ENCODE measurements at regions not wholly inside any gene's neighbourhood (a gene's known extent, or its start where the extent isn't known, plus 50 kb on each side); places are given as distances from the start of the nearest gene placed in this dataset.
"Not testable (repeated sequence)": the region's sequence is repeated elsewhere in the genome, so short reads cannot be mapped to it uniquely, and the experiment has no call there.

GRCh38 chr4:102397056-102397455 is 51.8 kb upstream of the SLC39A8 start:
- H3K4me3 Mint-ChIP-seq; CTCF ChIA-PET; H3K27me3 Mint-ChIP-seq; intact Hi-C loops (cut with micrococcal nuclease); H3K36me3 Mint-ChIP-seq; POLR2A ChIA-PET; H3K9me3 Mint-ChIP-seq; DNase-seq; H3K4me1 Mint-ChIP-seq (ENCODE audit: low read depth); H3K27ac Mint-ChIP-seq: not testable (repeated sequence)

GRCh38 chr4:102399021-102399420 is 53.7 kb upstream of the SLC39A8 start:
- H3K27me3 Mint-ChIP-seq = no peaks in the 10 kb centered on the region
- POLR2A ChIA-PET = no interaction called here
- intact Hi-C loops (cut with micrococcal nuclease) = no loop called here
- no peaks in the 10 kb centered on the region for H3K36me3 Mint-ChIP-seq
- no peaks in the 10 kb centered on the region for H3K4me1 Mint-ChIP-seq (ENCODE audit: low read depth)
- no peak for DNase-seq
- H3K4me3 Mint-ChIP-seq = no peak overlapping the region
- H3K9me3 Mint-ChIP-seq = no peaks in the 10 kb centered on the region
- no peak overlapping the region for H3K27ac Mint-ChIP-seq
- CTCF ChIA-PET = no interaction called here

DNA sequence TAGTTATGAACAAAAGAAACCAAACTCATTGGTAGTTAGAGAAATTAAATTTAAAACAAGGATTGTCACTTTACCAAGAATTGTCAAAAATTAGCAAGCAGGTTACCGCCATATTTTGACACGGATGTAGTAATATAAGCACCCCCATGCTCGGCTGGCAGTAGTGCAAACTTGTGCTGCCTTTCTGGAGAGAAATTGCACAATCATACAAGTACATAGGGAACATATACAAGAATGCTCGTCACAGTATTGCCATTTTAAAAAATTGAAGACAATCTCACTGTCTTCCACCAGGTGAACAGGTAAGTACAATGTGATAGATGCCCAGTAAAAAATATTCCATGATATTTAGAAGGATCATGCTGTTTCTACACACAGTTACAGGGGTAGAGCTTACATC is 55.6 kb upstream of the SLC39A8 start:
- H3K36me3 Mint-ChIP-seq = no peaks in the 10 kb centered on the region
- H3K4me3 Mint-ChIP-seq = no peak overlapping the region
- DNase-seq = no peak
- no peak overlapping the region for H3K27ac Mint-ChIP-seq
- ChIA-PET CTCF (no interaction called here), POLR2A (no interaction called here)
- H3K27me3 Mint-ChIP-seq = no peaks in the 10 kb centered on the region
- intact Hi-C loops (cut with micrococcal nuclease) = no loop called here
- H3K4me1 Mint-ChIP-seq (ENCODE audit: low read depth) = no peaks in the 10 kb centered on the region
- H3K9me3 Mint-ChIP-seq = no peaks in the 10 kb centered on the region

DNA sequence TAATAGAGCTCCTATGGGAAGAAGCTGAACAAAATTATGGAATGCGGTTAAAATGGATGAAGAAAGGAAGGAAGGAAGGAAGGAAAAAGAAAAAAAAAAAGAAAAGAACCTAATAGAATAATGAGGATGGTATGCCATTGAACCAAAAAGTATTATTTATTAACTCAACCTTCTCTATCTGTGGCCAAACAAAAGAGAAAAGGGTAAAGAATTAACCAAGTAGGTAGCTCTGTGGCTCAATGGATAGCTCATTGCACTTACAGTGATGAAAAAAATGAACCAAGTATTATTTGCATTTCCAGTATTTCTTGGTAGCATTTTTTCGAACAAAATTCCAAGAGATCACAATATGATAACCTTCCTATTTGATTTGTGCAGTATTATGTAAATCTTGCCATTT is 56.9 kb upstream of the SLC39A8 start:
- H3K36me3 Mint-ChIP-seq = no peaks in the 10 kb centered on the region
- ChIA-PET CTCF (no interaction called here), POLR2A (no interaction called here)
- no peak overlapping the region for H3K27ac Mint-ChIP-seq
- intact Hi-C loops (cut with micrococcal nuclease) = no loop called here
- no peak for DNase-seq
- H3K4me1 Mint-ChIP-seq (ENCODE audit: low read depth) = no peaks in the 10 kb centered on the region
- no peaks in the 10 kb centered on the region for H3K9me3 Mint-ChIP-seq
- no peak overlapping the region for H3K4me3 Mint-ChIP-seq
- H3K27me3 Mint-ChIP-seq = no peaks in the 10 kb centered on the region

GRCh38 chr4:102403116-102403515 is 57.8 kb upstream of the SLC39A8 start:
- Mint-ChIP-seq H3K4me1 (ENCODE audit: low read depth) (no peaks in the 10 kb centered on the region), H3K27ac (no peak overlapping the region), H3K4me3 (no peak overlapping the region), H3K27me3 (no peaks in the 10 kb centered on the region), H3K9me3 (no peaks in the 10 kb centered on the region), H3K36me3 (no peaks in the 10 kb centered on the region)
- POLR2A ChIA-PET = no interaction called here
- no peak for DNase-seq
- intact Hi-C loops (cut with micrococcal nuclease) = no loop called here
- CTCF ChIA-PET = no interaction called here

DNA sequence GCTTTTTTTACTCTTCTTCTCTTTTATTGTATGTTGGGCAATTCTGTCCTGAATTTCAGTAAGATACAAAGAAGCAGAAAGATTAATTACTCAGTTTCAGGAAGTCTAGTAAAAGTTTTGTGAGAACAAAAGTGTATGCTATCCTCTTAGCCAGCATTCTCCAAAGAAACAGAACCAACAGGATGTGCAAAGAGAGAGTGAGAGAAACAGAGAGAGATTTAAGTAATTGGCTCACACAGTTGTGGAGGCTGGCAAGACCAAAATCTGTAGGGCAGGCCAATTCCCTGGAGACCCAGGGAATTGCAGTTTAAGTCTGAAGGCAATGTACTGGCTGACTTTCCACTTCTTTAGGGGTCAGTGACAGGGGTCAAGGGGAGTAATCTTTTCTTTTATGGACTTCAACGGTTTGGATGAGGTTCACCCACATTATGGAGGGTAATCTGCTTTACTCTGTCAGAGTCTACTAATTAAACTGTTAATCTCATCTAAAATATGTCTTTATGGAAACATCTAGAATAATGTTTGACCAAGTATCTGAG is 59.2 kb upstream of the SLC39A8 start:
- no peak overlapping the region for H3K27ac Mint-ChIP-seq
- CTCF ChIA-PET = no interaction called here
- no peak for DNase-seq
- POLR2A ChIA-PET = interaction anchor here (0.6 kb wide), 1 partner anchor 476 kb away, joined by 4 read pairs; no protein-coding TSS in a partner anchor
- H3K9me3 Mint-ChIP-seq = no peaks in the 10 kb centered on the region
- no peaks in the 10 kb centered on the region for H3K27me3 Mint-ChIP-seq
- H3K4me1 Mint-ChIP-seq (ENCODE audit: low read depth) = no peaks in the 10 kb centered on the region
- intact Hi-C loops (cut with micrococcal nuclease) = no loop called here
- no peaks in the 10 kb centered on the region for H3K36me3 Mint-ChIP-seq
- no peak overlapping the region for H3K4me3 Mint-ChIP-seq

DNA sequence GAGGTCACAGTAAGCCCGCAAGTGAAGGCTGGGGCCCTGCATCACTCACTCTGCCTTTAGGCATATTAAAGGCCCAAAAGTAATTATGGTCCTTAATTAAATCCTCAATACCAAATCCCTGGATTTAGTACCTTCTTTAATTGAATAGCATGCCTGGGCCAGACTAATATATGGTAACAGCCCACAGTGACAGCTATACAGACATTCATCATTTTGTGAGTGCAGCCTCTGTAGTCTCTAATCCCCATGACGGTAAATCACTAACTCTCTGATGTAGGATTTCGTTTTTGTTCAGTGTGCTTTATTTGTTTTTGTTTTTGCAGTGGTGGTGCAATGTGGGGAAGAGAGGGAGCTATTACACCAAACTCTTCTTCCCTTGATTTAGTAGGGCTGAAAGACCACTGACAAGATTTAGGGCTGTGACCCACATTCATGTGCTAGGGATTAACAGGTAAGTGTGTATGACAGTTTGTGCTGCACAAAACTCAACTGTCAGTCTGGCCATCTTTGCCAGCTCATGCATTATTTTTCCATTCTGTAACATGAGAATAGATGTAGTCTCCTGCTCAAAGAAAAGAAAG is 60.6 kb upstream of the SLC39A8 start:
- H3K9me3 Mint-ChIP-seq = no peaks in the 10 kb centered on the region
- DNase-seq = no peak
- no peaks in the 10 kb centered on the region for H3K4me1 Mint-ChIP-seq (ENCODE audit: low read depth)
- H3K4me3 Mint-ChIP-seq = no peak overlapping the region
- ChIA-PET POLR2A (no interaction called here), CTCF (interaction anchor here (0.6 kb wide), 2 partner anchors 53 to 106 kb away, joined by 3 read pairs; no protein-coding TSS in a partner anchor)
- H3K36me3 Mint-ChIP-seq = no peaks in the 10 kb centered on the region
- H3K27ac Mint-ChIP-seq = no peak overlapping the region
- no peaks in the 10 kb centered on the region for H3K27me3 Mint-ChIP-seq
- intact Hi-C loops (cut with micrococcal nuclease) = no loop called here

DNA sequence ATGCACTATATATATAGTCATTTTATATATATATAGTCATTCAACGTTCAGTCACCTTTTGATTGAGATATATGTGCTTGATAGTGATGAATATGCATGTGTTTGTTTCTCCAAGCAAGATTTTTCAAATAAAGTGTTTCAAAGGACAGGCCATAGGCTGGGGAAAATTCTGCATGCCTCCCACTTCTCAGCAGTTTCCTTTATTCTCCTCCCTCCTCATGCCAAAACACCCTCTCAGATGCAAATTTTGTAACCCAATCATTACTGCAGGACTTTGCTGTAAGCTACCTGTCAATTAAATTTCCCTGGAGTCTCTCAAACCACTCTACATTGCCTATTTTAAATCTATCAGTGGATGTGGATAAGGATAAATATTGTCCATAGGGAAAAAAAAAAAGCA is 65.6 kb upstream of the SLC39A8 start:
- H3K27ac Mint-ChIP-seq; intact Hi-C loops (cut with micrococcal nuclease); H3K4me3 Mint-ChIP-seq; H3K27me3 Mint-ChIP-seq; POLR2A ChIA-PET; H3K9me3 Mint-ChIP-seq; H3K4me1 Mint-ChIP-seq (ENCODE audit: low read depth); DNase-seq; CTCF ChIA-PET; H3K36me3 Mint-ChIP-seq: not testable (repeated sequence)

- no peaks in the 10 kb centered on the region for H3K36me3 Mint-ChIP-seq
- CTCF ChIA-PET = no interaction called here
- no peak overlapping the region for H3K4me3 Mint-ChIP-seq
- H3K9me3 Mint-ChIP-seq = no peaks in the 10 kb centered on the region
- intact Hi-C loops (cut with micrococcal nuclease) = no loop called here
- no peaks in the 10 kb centered on the region for H3K4me1 Mint-ChIP-seq (ENCODE audit: low read depth)
- POLR2A ChIA-PET = no interaction called here
- no peak for DNase-seq
- no peak overlapping the region for H3K27ac Mint-ChIP-seq
- H3K27me3 Mint-ChIP-seq = peaks cover 3% of the 10 kb centered on the region
Observed at GRCh38 chr4:102411408-102411807, 66.1 kb upstream of the SLC39A8 start.

GRCh38 chr4:102416765-102417164 is 71.5 kb upstream of the SLC39A8 start:
- H3K4me1 Mint-ChIP-seq (ENCODE audit: low read depth) = no peaks in the 10 kb centered on the region
- DNase-seq = no peak
- intact Hi-C loops (cut with micrococcal nuclease) = no loop called here
- H3K9me3 Mint-ChIP-seq = no peaks in the 10 kb centered on the region
- no peak overlapping the region for H3K4me3 Mint-ChIP-seq
- no peak overlapping the region for H3K27ac Mint-ChIP-seq
- peaks cover 3% of the 10 kb centered on the region for H3K27me3 Mint-ChIP-seq
- H3K36me3 Mint-ChIP-seq = no peaks in the 10 kb centered on the region
- ChIA-PET POLR2A (no interaction called here), CTCF (no interaction called here)

GRCh38 chr4:102420563-102421398 is 75.5 kb upstream of the SLC39A8 start:
- no peak for DNase-seq
- Mint-ChIP-seq H3K36me3 (no peaks in the 10 kb centered on the region), H3K27ac (no peak overlapping the region), H3K4me3 (no peak overlapping the region), H3K9me3 (no peaks in the 10 kb centered on the region), H3K4me1 (ENCODE audit: low read depth) (no peaks in the 10 kb centered on the region), H3K27me3 (no peaks in the 10 kb centered on the region)
- intact Hi-C loops (cut with micrococcal nuclease) = no loop called here
- CTCF ChIA-PET = interaction anchor here (2.8 kb wide), 1 partner anchor 10 kb away, joined by 11 read pairs; no protein-coding TSS in a partner anchor
- POLR2A ChIA-PET = no interaction called here

DNA sequence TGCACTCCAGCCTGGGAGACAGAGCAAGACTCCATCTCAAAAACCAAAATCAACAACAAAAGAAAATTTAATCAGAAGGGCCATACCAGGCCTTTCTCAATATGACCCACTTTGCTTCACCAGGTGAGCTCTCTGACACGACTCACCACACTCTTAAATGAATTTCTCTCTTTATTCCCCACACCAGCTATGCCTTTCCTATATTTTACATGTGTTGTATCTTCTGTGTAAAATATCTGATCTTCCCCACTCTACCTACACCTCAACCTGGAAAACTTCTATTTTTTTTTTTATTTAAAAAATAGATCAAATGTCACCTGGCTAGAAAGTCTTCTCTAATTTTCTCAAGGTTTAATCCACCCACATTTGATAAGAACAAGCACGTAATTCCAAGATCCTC is 77.6 kb upstream of the SLC39A8 start:
- H3K27ac Mint-ChIP-seq = no peak overlapping the region
- H3K4me1 Mint-ChIP-seq (ENCODE audit: low read depth) = no peaks in the 10 kb centered on the region
- intact Hi-C loops (cut with micrococcal nuclease) = no loop called here
- H3K27me3 Mint-ChIP-seq = no peaks in the 10 kb centered on the region
- H3K36me3 Mint-ChIP-seq = no peaks in the 10 kb centered on the region
- ChIA-PET CTCF (no interaction called here), POLR2A (no interaction called here)
- no peaks in the 10 kb centered on the region for H3K9me3 Mint-ChIP-seq
- no peak overlapping the region for H3K4me3 Mint-ChIP-seq
- no peak for DNase-seq

DNA sequence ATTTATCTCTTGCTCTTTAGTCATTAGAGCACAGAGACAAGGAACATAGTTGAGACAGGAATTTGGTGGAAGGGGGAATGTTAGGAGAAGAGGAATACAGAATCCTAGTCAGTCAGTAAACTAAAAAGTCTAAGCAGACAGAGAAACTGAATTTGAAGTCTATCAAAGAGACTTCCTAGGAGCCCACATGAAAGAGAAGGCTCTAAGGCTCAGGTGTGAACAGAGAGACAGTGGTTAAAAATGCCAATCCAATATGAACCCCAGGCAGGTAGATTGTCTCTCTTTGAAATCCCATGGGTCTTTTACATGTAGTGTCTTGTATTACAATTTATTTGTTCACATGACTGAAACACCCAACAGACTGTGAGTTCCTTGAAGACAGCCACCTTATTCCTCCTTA is 77.8 kb upstream of the NFKB1 start:
- CTCF ChIA-PET = interaction anchor here (0.8 kb wide), 1 partner anchor 78 kb away, joined by 3 read pairs; the partner anchor contains the start of gene SLC39A8

More for the DNA sequence above, 77.8 kb upstream of the NFKB1 start:
- Mint-ChIP-seq H3K4me3 (no peak overlapping the region), H3K27ac (no peak overlapping the region), H3K9me3 (no peaks in the 10 kb centered on the region), H3K4me1 (ENCODE audit: low read depth) (no peaks in the 10 kb centered on the region), H3K36me3 (no peaks in the 10 kb centered on the region), H3K27me3 (no peaks in the 10 kb centered on the region)
- POLR2A ChIA-PET = no interaction called here
- no peak for DNase-seq
- intact Hi-C loops (cut with micrococcal nuclease) = no loop called here
